Activated CD8-positive, alpha-beta T cell treated with anti-CD3 and anti-CD28 coated beads for 36 hours (primary cell): ENCODE measurements at regions not wholly inside any gene's neighbourhood (a gene's known extent, or its start where the extent isn't known, plus 50 kb on each side); places are given as distances from the start of the nearest gene placed in this dataset.

Experiments used
- ATAC-seq: fragments of 200-7000 bp; cut with Tn5 transposase; one replicate; pipeline ENCODE4 v1.10.0; 2021; ENCODE audit warnings: mild to moderate bottlenecking, moderate library complexity
- CTCF ChIA-PET: fragments of 350-600 bp; sonication (Branson Sonifier 250); formaldehyde crosslinking; loops from one replicate; lab custom pipeline; 2021; ENCODE audit warnings: antibody characterized with exemption; lab: Charles Lee
- POLR2A ChIA-PET: fragments of 350-600 bp; sonication (Branson Sonifier 250); formaldehyde crosslinking; loops from one replicate; lab custom pipeline; 2021; ENCODE audit warnings: antibody characterized with exemption; lab: Charles Lee
- DNase-seq: peaks from one replicate; pipeline ENCODE4 v3.0.0-alpha.2; 2020
- H3K27ac Mint-ChIP-seq: one replicate; pipeline ENCODE4 v1.8.0; 2021; ENCODE audit warnings: mild to moderate bottlenecking, mixed read lengths
- H3K27me3 Mint-ChIP-seq: one replicate; pipeline ENCODE4 v1.8.0; 2021; ENCODE audit warnings: mixed read lengths
- H3K36me3 Mint-ChIP-seq: one replicate; pipeline ENCODE4 v1.8.0; 2021; ENCODE audit warnings: low read depth, mixed read lengths
- H3K4me1 Mint-ChIP-seq: one replicate; pipeline ENCODE4 v1.8.0; 2021; ENCODE audit warnings: low read depth, mixed read lengths
- H3K4me3 Mint-ChIP-seq: one replicate; pipeline ENCODE4 v1.8.0; 2021; ENCODE audit warnings: mild to moderate bottlenecking, moderate library complexity, mixed read lengths
- H3K9me3 Mint-ChIP-seq: one replicate; pipeline ENCODE4 v1.8.0; 2021; ENCODE audit warnings: mixed read lengths
- intact Hi-C: fragments of 100-400 bp; cut with micrococcal nuclease; formaldehyde crosslinking; loops from one replicate; pipeline ENCODE4 v1.10.0; 2022
- TF ChIP-seq, protein P1 (sequence below): fragments of 200-600 bp; IDR thresholded peaks from one replicate; pipeline ENCODE4 v1.8.0; 2022; ENCODE audit warnings: antibody characterized with exemption, mild to moderate bottlenecking

DNA sequence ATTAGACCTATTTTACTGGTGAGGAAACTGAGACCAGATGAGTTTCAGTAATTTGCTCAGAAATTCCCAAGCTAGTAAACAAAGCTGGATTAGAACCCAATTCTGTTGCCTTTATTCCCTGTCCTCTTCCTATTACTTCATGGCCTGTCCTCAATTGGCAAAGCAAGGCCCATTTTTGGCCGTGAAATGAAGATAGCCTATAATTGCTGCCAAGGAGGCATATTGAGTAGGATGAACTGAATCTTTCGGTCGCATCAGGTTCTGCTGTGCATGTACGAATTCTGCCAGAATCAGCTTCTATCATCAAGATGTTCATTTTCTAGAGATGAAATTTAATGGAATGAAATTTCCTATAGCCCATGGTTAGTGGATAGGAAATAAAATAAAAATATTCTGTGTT, 1485.2 kb upstream of the PIK3C3 start:
- CTCF ChIA-PET, result no interaction called here
- Mint-ChIP-seq H3K4me3 (no peak overlapping the region), H3K9me3 (peaks cover 4% of the 10 kb centered on the region), H3K27me3 (no peaks in the 10 kb centered on the region), H3K4me1 (no peaks in the 10 kb centered on the region), H3K27ac (no peak overlapping the region), H3K36me3 (no peaks in the 10 kb centered on the region)
- DNase-seq (no peak), ATAC-seq (no peak)
- POLR2A ChIA-PET, result interaction anchor here (0.7 kb wide), 1 partner anchor 173 kb away, joined by 3 read pairs; no protein-coding TSS in a partner anchor
- intact Hi-C loops, result no loop called here
- TF ChIP-seq, protein P1, sequence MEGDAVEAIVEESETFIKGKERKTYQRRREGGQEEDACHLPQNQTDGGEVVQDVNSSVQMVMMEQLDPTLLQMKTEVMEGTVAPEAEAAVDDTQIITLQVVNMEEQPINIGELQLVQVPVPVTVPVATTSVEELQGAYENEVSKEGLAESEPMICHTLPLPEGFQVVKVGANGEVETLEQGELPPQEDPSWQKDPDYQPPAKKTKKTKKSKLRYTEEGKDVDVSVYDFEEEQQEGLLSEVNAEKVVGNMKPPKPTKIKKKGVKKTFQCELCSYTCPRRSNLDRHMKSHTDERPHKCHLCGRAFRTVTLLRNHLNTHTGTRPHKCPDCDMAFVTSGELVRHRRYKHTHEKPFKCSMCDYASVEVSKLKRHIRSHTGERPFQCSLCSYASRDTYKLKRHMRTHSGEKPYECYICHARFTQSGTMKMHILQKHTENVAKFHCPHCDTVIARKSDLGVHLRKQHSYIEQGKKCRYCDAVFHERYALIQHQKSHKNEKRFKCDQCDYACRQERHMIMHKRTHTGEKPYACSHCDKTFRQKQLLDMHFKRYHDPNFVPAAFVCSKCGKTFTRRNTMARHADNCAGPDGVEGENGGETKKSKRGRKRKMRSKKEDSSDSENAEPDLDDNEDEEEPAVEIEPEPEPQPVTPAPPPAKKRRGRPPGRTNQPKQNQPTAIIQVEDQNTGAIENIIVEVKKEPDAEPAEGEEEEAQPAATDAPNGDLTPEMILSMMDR, result no peak

DNA sequence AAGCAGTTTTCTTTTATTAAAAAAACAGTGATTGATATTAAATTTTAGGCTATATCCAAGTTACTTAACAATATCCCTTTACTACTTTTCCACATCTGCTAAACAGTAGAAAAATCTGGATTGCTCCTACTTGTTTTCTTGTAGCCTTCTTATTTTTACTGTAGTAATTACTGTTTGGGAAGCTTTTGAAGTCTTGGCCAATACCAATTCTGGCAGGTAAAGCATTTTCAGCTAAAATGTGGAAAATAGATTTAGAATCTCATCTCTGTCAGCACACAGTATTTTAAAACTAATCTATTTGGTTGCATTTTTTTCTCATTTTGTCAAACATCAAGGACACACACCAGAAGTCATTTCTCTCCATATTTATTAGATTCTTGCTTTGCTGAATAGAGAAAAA, 1485.7 kb upstream of the PIK3C3 start:
- ChIA-PET POLR2A (no interaction called here), CTCF (no interaction called here)
- H3K36me3 Mint-ChIP-seq, result no peaks in the 10 kb centered on the region
- ATAC-seq (no peak), DNase-seq (no peak)
- no peak overlapping the region for H3K4me3 Mint-ChIP-seq
- TF ChIP-seq, protein P1, result no peak
- H3K27me3 Mint-ChIP-seq, result no peaks in the 10 kb centered on the region
- intact Hi-C loops, result no loop called here
- H3K9me3 Mint-ChIP-seq, result peaks cover 4% of the 10 kb centered on the region
- H3K4me1 Mint-ChIP-seq, result no peaks in the 10 kb centered on the region
- H3K27ac Mint-ChIP-seq, result no peak overlapping the region

DNA sequence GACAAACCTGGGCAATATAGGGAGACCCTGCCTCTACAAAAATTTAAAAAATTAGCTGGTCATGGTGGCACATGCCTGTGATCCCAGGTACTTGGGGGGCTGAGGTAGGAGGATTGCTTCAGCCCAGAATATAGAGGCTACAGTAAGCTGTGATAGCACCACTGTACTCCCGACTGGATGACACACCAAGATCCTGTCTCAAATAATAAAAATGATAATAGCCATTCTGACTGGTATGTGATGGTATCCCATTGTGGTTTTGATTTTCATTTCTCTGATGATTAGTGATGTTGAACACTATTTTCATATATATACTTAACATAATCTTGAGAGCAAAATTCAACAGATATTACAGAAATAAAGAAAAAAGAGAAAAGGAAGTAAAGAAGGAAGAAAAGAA, 1491.0 kb upstream of the PIK3C3 start:
- Mint-ChIP-seq H3K4me1 (no peaks in the 10 kb centered on the region), H3K9me3 (peaks cover 4% of the 10 kb centered on the region), H3K4me3 (no peak overlapping the region), H3K36me3 (no peaks in the 10 kb centered on the region), H3K27ac (no peak overlapping the region), H3K27me3 (no peaks in the 10 kb centered on the region)
- POLR2A ChIA-PET, result no interaction called here
- ATAC-seq, result no peak
- intact Hi-C loops, result no loop called here
- CTCF ChIA-PET, result no interaction called here
- DNase-seq, result no peak
- TF ChIP-seq, protein P1, result no peak

DNA sequence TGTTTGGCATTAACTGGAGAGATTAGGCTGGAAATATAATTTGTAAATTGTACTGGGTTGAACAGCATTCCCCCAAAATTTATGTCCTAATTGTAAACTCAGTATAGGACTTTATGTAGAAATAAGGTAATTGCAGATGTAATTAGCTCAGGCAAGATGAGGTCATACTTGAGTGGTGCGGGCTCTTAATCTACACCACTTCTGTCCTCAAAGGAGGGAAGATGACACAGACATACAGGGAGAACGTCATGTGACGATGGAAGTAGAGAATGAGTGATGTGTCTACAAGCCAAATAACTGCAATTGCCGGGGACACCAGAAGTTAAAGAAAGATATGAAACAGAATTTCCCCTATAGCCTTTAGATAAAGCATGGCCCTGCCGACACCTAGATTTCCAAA, 1501.1 kb upstream of the PIK3C3 start:
- Mint-ChIP-seq H3K36me3 (no peaks in the 10 kb centered on the region), H3K9me3 (peaks cover 10% of the 10 kb centered on the region), H3K27ac (no peak overlapping the region), H3K27me3 (no peaks in the 10 kb centered on the region), H3K4me3 (no peak overlapping the region), H3K4me1 (no peaks in the 10 kb centered on the region)
- intact Hi-C loops, result no loop called here
- DNase-seq (no peak), ATAC-seq (no peak)
- CTCF ChIA-PET, result no interaction called here
- POLR2A ChIA-PET, result no interaction called here
- TF ChIP-seq, protein P1, result no peak

DNA sequence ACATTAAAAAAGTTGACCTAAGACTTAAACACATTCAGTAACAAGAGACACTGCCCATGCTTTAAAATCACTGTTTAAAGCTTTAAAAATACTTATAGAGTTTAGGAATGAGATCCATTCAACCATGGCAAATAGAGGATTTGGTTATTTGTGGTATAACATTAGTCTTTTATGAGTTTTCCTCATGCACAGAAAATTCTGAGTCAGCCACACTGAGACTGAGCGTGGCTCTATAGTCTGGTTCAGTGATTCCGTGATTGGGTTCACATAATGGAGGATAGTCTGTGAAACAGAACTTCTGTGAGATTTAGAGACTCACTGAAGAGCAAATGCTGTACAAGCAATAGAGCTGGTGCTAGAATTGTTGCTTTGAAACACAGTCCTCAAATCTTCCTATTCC, 1502.4 kb upstream of the PIK3C3 start:
- intact Hi-C loops, result no loop called here
- no peaks in the 10 kb centered on the region for H3K4me1 Mint-ChIP-seq
- no peaks in the 10 kb centered on the region for H3K27me3 Mint-ChIP-seq
- TF ChIP-seq, protein P1, result no peak
- H3K4me3 Mint-ChIP-seq, result no peak overlapping the region
- no peak for DNase-seq
- no peak overlapping the region for H3K27ac Mint-ChIP-seq
- no peaks in the 10 kb centered on the region for H3K36me3 Mint-ChIP-seq
- ChIA-PET POLR2A (no interaction called here), CTCF (no interaction called here)
- H3K9me3 Mint-ChIP-seq, result peaks cover 10% of the 10 kb centered on the region
- no peak for ATAC-seq
